ENCODE measurements at regions not wholly inside any gene's neighbourhood (a gene's known extent, or its start where the extent isn't known, plus 50 kb on each side); places are given as distances from the start of the nearest gene placed in this dataset.

GRCh38 chr9:11755951-11756350 lies 937.2 kb upstream of the TYRP1 start:
- H3K9ac ChIP-seq (ENCODE audit: low read length in 3 of 3): no peak overlapping the region
- H3K4me1 ChIP-seq (ENCODE audit: control insufficient read depth in 2 of 3, insufficient read depth in 2 of 3, low read depth in 1 of 3, low read length in 3 of 3): no peaks in the 10 kb centered on the region
- H3K27me3 ChIP-seq (ENCODE audit: control insufficient read depth, insufficient read depth, low read length): no peaks in the 10 kb centered on the region
- H3K9me3 ChIP-seq (ENCODE audit: control insufficient read depth in 2 of 3, insufficient read depth in 1 of 3, low read length in 3 of 3): no peaks in the 10 kb centered on the region
- TF ChIP-seq, protein P1, sequence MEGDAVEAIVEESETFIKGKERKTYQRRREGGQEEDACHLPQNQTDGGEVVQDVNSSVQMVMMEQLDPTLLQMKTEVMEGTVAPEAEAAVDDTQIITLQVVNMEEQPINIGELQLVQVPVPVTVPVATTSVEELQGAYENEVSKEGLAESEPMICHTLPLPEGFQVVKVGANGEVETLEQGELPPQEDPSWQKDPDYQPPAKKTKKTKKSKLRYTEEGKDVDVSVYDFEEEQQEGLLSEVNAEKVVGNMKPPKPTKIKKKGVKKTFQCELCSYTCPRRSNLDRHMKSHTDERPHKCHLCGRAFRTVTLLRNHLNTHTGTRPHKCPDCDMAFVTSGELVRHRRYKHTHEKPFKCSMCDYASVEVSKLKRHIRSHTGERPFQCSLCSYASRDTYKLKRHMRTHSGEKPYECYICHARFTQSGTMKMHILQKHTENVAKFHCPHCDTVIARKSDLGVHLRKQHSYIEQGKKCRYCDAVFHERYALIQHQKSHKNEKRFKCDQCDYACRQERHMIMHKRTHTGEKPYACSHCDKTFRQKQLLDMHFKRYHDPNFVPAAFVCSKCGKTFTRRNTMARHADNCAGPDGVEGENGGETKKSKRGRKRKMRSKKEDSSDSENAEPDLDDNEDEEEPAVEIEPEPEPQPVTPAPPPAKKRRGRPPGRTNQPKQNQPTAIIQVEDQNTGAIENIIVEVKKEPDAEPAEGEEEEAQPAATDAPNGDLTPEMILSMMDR (IDR thresholded peaks at IDR 0.05; ENCODE audit: borderline replicate concordance, extremely low read depth, insufficient read depth): no peak
- FAIRE-seq (no peak), DNase-seq (no peak)
- H3K36me3 ChIP-seq (ENCODE audit: control insufficient read depth in 2 of 3, insufficient read depth in 3 of 3, low read length in 3 of 3): no peaks in the 10 kb centered on the region
- no peak overlapping the region for H3K4me3 ChIP-seq (ENCODE audit: low read length in 3 of 3)
- intact Hi-C loops (cut with DNase I): no loop called here
- H3K27ac ChIP-seq (ENCODE audit: low read depth in 2 of 2, low read length in 2 of 2): no peak overlapping the region

DNA sequence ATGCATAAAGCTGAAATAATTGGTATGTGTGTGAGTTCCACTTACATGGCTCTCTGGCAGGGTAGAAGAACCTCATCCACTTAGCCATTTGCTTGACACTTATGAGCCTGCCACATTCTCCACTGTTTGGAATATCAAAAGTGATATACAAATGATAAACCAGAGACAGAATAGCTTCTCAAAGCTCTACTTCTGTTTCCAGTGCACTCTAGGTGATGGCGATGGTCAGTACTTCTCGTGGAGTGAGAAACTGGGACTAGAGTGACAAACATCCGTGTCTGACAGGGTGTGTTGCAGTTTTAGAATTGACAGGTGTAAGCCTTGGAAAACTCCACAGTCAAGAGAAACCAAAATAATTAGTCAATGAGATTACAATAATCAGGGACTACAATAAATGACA lies 935.8 kb upstream of the TYRP1 start:
- DNase-seq: no peak
- Histone ChIP-seq H3K9ac (ENCODE audit: low read length in 3 of 3) (no peak overlapping the region), H3K9me3 (ENCODE audit: control insufficient read depth in 2 of 3, insufficient read depth in 1 of 3, low read length in 3 of 3) (no peaks in the 10 kb centered on the region), H3K27me3 (ENCODE audit: control insufficient read depth, insufficient read depth, low read length) (no peaks in the 10 kb centered on the region), H3K27ac (ENCODE audit: low read depth in 2 of 2, low read length in 2 of 2) (no peak overlapping the region), H3K36me3 (ENCODE audit: control insufficient read depth in 2 of 3, insufficient read depth in 3 of 3, low read length in 3 of 3) (no peaks in the 10 kb centered on the region), H3K4me3 (ENCODE audit: low read length in 3 of 3) (no peak overlapping the region), H3K4me1 (ENCODE audit: control insufficient read depth in 2 of 3, insufficient read depth in 2 of 3, low read depth in 1 of 3, low read length in 3 of 3) (no peaks in the 10 kb centered on the region)
- intact Hi-C loops (cut with DNase I): no loop called here
- no peak for FAIRE-seq
- TF ChIP-seq, protein P1 (IDR thresholded peaks at IDR 0.05; ENCODE audit: borderline replicate concordance, extremely low read depth, insufficient read depth): no peak

DNA sequence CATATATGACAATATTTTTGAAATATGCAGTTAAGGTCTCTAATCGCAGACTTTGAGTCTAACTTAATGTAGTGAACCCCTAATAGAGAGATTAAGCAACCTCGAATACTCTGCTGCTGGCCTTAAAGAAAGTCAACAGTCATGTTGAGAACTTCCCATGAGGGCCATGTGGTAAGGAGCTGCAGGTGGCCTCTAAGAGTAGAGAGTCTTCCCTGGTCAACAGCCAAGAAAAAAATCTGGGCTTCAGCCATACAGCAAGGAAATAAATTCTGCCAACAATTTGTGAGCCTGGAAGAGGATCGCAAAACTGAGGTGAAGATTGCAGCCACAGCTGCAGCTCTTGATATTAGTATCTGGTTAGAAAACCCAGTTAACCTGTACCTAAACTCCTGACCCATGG lies 935.2 kb upstream of the TYRP1 start:
- no peak overlapping the region for H3K9ac ChIP-seq (ENCODE audit: low read length in 3 of 3)
- H3K4me1 ChIP-seq (ENCODE audit: control insufficient read depth in 2 of 3, insufficient read depth in 2 of 3, low read depth in 1 of 3, low read length in 3 of 3): no peaks in the 10 kb centered on the region
- FAIRE-seq (no peak), DNase-seq (no peak)
- no peak overlapping the region for H3K27ac ChIP-seq (ENCODE audit: low read depth in 2 of 2, low read length in 2 of 2)
- TF ChIP-seq, protein P1 (IDR thresholded peaks at IDR 0.05; ENCODE audit: borderline replicate concordance, extremely low read depth, insufficient read depth): no peak
- H3K9me3 ChIP-seq (ENCODE audit: control insufficient read depth in 2 of 3, insufficient read depth in 1 of 3, low read length in 3 of 3): no peaks in the 10 kb centered on the region
- no peaks in the 10 kb centered on the region for H3K36me3 ChIP-seq (ENCODE audit: control insufficient read depth in 2 of 3, insufficient read depth in 3 of 3, low read length in 3 of 3)
- intact Hi-C loops (cut with DNase I): no loop called here
- no peak overlapping the region for H3K4me3 ChIP-seq (ENCODE audit: low read length in 3 of 3)
- no peaks in the 10 kb centered on the region for H3K27me3 ChIP-seq (ENCODE audit: control insufficient read depth, insufficient read depth, low read length)

GRCh38 chr9:11779971-11780370 lies 913.2 kb upstream of the TYRP1 start:
- TF ChIP-seq, protein P1 (IDR thresholded peaks at IDR 0.05; ENCODE audit: borderline replicate concordance, extremely low read depth, insufficient read depth): no peak
- H3K27ac ChIP-seq (ENCODE audit: low read depth in 2 of 2, low read length in 2 of 2): no peak overlapping the region
- no peaks in the 10 kb centered on the region for H3K36me3 ChIP-seq (ENCODE audit: control insufficient read depth in 2 of 3, insufficient read depth in 3 of 3, low read length in 3 of 3)
- intact Hi-C loops (cut with DNase I): no loop called here
- no peak for FAIRE-seq
- DNase-seq: no peak
- no peaks in the 10 kb centered on the region for H3K27me3 ChIP-seq (ENCODE audit: control insufficient read depth, insufficient read depth, low read length)
- no peaks in the 10 kb centered on the region for H3K9me3 ChIP-seq (ENCODE audit: control insufficient read depth in 2 of 3, insufficient read depth in 1 of 3, low read length in 3 of 3)
- H3K4me3 ChIP-seq (ENCODE audit: low read length in 3 of 3): no peak overlapping the region
- H3K4me1 ChIP-seq (ENCODE audit: control insufficient read depth in 2 of 3, insufficient read depth in 2 of 3, low read depth in 1 of 3, low read length in 3 of 3): no peaks in the 10 kb centered on the region
- no peak overlapping the region for H3K9ac ChIP-seq (ENCODE audit: low read length in 3 of 3)

Data from kidney (tissue), 13 donors.